ENCODE measurements at regions not wholly inside any gene's neighbourhood (a gene's known extent, or its start where the extent isn't known, plus 50 kb on each side); places are given as distances from the start of the nearest gene placed in this dataset.

DNA sequence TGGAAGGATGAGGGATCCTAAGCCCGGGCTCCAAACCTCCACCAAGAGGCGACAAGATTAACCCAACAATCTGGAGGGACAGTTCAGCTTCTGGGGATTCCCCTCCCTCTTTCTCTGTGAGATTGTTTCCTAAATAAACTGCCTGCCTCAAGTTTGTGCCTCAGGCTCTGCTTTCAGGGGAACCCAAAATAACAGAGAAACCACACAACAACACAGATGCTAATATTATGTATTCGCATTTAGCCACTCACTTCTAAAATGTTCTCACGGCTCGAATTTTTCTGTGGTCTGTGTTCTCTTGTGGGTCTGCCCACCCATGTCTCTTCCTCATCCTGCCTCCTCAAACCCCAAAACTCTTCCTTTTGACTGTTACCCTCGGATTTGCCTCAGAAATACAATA, 1381.1 kb upstream of the SLC10A2 start:
- Histone ChIP-seq H3K4me1 (replicated peaks in 1 of 4; ENCODE audit: control insufficient read depth in 3 of 4, insufficient read depth in 4 of 4, low read length in 3 of 4) (peaks cover 0 to 3% (median 0%) of the 10 kb centered on the region in 4 experiments; a peak in 1 of 7 replicates), H3K27ac (ENCODE audit: low read depth, low read length) (no peak overlapping the region), H4K5ac (ENCODE audit: insufficient read length, low read depth, low read length) (no peak overlapping the region), H2BK15ac (ENCODE audit: low read length) (no peak overlapping the region), H2BK12ac (ENCODE audit: low read depth, low read length) (0 out of 2 replicates have a peak overlapping the region, but pooled peaks have one; percentile 39), H4K20me1 (replicated peaks in 1 of 2; ENCODE audit: control insufficient read depth in 1 of 2, insufficient read depth in 2 of 2, low read length in 2 of 2) (no peaks in the 10 kb centered on the region), H2BK5ac (ENCODE audit: low read depth, low read length) (no peak overlapping the region), H3K4ac (replicated peaks; ENCODE audit: insufficient read length, low read depth, low read length) (no peak overlapping the region), H3K4me3 (ENCODE audit: extremely low read depth in 1 of 4, insufficient read depth in 2 of 4, low read depth in 3 of 4, low read length in 4 of 4) (no peak overlapping the region), H2AFZ (ENCODE audit: low read length) (peak overlapping the region; percentile 92; the same call in 1 of the 2 replicates), H3K23ac (ENCODE audit: insufficient read length) (no peak overlapping the region), H3K18ac (ENCODE audit: extremely low read depth, low read length) (no peak overlapping the region), H2BK120ac (replicated peaks; ENCODE audit: low read depth, low read length) (no peak overlapping the region), H3K36me3 (ENCODE audit: control insufficient read depth in 2 of 4, insufficient read depth in 4 of 4, low read length in 3 of 4) (no peaks in the 10 kb centered on the region), H3K79me1 (ENCODE audit: low read depth, low read length) (no peaks in the 10 kb centered on the region), H4K91ac (replicated peaks; ENCODE audit: insufficient read length, low read length) (no peak overlapping the region), H3K23me2 (ENCODE audit: low read depth, low read length) (no peaks in the 10 kb centered on the region), H3K9me3 (ENCODE audit: insufficient read depth in 2 of 2, low read depth in 1 of 2, low read length in 1 of 2) (no peaks in the 10 kb centered on the region), H4K8ac (ENCODE audit: extremely low read depth, insufficient read depth, low read length) (no peak overlapping the region), H3K27me3 (replicated peaks in 1 of 4; ENCODE audit: control insufficient read depth in 3 of 4, extremely low read depth in 1 of 4, insufficient read depth in 3 of 4, low read length in 3 of 4) (no peaks in the 10 kb centered on the region), H3K9ac (replicated peaks in 1 of 4; ENCODE audit: extremely low read depth in 1 of 4, low read depth in 3 of 4, low read length in 3 of 4) (no peak overlapping the region), H3K56ac (replicated peaks; ENCODE audit: insufficient read length, low read depth, low read length) (no peak overlapping the region), H3K79me2 (ENCODE audit: control insufficient read depth in 1 of 2, insufficient read depth in 2 of 2, low read length in 2 of 2) (no peaks in the 10 kb centered on the region), H2AK5ac (ENCODE audit: low read depth, low read length) (no peak overlapping the region), H3K4me2 (ENCODE audit: insufficient read depth in 1 of 2, low read depth in 2 of 2, low read length in 2 of 2) (no peak overlapping the region), H2BK20ac (ENCODE audit: low read length) (no peak overlapping the region), H3K14ac (ENCODE audit: insufficient read length) (no peak overlapping the region)
- ChIA-PET POLR2A (ENCODE audit: partially characterized antibody) (no interaction called here), CTCF (ENCODE audit: partially characterized antibody) (no interaction called here)
- DNase-seq (ENCODE audit: low read depth in 1 of 2, low spot score in 2 of 2) (no peak), FAIRE-seq (no peak)
- 92% methylated on average over 6 of the region's 6 CpGs; no CpG with 5 or more reads in 1 of the 2 experiments for WGBS, 2 experiments (ENCODE audit: extremely low coverage in 1 of 2, insufficient coverage in 1 of 2, insufficient read length in 1 of 2, insufficient replicate concordance in 2 of 2, low coverage in 1 of 2, low lambda C conversion rate in 2 of 2, missing lambda C conversion rate in 1 of 2)
- TF ChIP-seq ZNF274 (IDR thresholded peaks at IDR 0.05; ENCODE audit: borderline replicate concordance, extremely low read depth, low read length) (no peak), HDAC6 (IDR thresholded peaks at IDR 0.05; ENCODE audit: low read depth, low read length) (no peak), SP2 (IDR thresholded peaks at IDR 0.05; ENCODE audit: low read length) (no peak), CHD2 (IDR thresholded peaks at IDR 0.05; ENCODE audit: low read length) (no peak), CBX8 (IDR thresholded peaks at IDR 0.05; ENCODE audit: borderline replicate concordance, low read depth, low read length) (no peak), E2F6 (IDR thresholded peaks at IDR 0.05) (no peak), EGR1 (IDR thresholded peaks at IDR 0.05; ENCODE audit: borderline replicate concordance, low read depth, low read length) (no peak), HDAC2 (IDR thresholded peaks at IDR 0.05; ENCODE audit: borderline replicate concordance in 1 of 2, low read depth in 2 of 2, low read length in 2 of 2) (no peak), KDM5A (IDR thresholded peaks at IDR 0.05; ENCODE audit: low read length) (no peak), CEBPB (IDR thresholded peaks at IDR 0.05; ENCODE audit: low read depth, low read length) (no peak), ATF3 (IDR thresholded peaks at IDR 0.05; ENCODE audit: insufficient read depth, low read depth, low read length) (no peak), RBBP5 (IDR thresholded peaks at IDR 0.05; ENCODE audit: borderline replicate concordance, low read depth, low read length) (no peak), YY1 (IDR thresholded peaks at IDR 0.05; ENCODE audit: low read depth, low read length) (no peak), SP1 (IDR thresholded peaks at IDR 0.05; ENCODE audit: low read depth, low read length) (no peak)
